22Rv1 (cell line): ENCODE measurements at regions not wholly inside any gene's neighbourhood (a gene's known extent, or its start where the extent isn't known, plus 50 kb on each side); places are given as distances from the start of the nearest gene placed in this dataset.

ENCODE experiments used
- ZFX ChIP-seq: fragments of 450-650 bp; IDR thresholded peaks from 2 replicates; pipeline ENCODE4 v1.6.1; 2017; ENCODE audit warnings: antibody characterized with exemption, borderline replicate concordance
- TF ChIP-seq, protein P1 (sequence below): fragments of 450-650 bp; IDR thresholded peaks from 2 replicates; pipeline ENCODE4 v1.5.1; 2017; ENCODE audit warnings: mild to moderate bottlenecking

DNA sequence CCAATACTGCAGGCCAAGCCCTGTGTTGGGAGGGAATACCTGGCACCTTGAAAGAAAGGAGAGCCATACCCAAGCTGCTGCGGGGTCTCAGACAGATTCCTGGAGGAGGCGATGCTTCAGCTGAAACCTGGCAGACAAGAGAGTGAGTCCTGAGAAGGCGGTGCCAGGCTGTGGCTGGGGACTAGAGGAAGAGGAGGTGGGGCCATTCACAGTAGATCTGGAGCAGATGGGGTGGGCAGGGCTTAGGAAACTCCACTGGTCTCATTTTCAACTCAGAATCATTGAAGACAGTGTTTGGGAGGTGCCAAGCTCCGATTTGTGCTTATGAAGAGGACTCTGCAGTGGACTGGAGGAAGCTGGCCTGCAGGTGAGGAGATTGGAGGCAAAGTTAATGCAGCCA is 236.3 kb upstream of the MKI67 start:
- TF ChIP-seq, protein P1, sequence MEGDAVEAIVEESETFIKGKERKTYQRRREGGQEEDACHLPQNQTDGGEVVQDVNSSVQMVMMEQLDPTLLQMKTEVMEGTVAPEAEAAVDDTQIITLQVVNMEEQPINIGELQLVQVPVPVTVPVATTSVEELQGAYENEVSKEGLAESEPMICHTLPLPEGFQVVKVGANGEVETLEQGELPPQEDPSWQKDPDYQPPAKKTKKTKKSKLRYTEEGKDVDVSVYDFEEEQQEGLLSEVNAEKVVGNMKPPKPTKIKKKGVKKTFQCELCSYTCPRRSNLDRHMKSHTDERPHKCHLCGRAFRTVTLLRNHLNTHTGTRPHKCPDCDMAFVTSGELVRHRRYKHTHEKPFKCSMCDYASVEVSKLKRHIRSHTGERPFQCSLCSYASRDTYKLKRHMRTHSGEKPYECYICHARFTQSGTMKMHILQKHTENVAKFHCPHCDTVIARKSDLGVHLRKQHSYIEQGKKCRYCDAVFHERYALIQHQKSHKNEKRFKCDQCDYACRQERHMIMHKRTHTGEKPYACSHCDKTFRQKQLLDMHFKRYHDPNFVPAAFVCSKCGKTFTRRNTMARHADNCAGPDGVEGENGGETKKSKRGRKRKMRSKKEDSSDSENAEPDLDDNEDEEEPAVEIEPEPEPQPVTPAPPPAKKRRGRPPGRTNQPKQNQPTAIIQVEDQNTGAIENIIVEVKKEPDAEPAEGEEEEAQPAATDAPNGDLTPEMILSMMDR, result no peak
- no peak for TF ChIP-seq ZFX
